ENCODE measurements at regions not wholly inside any gene's neighbourhood (a gene's known extent, or its start where the extent isn't known, plus 50 kb on each side); places are given as distances from the start of the nearest gene placed in this dataset.
"Not testable (repeated sequence)": the region's sequence is repeated elsewhere in the genome, so short reads cannot be mapped to it uniquely, and the experiment has no call there.

DNA sequence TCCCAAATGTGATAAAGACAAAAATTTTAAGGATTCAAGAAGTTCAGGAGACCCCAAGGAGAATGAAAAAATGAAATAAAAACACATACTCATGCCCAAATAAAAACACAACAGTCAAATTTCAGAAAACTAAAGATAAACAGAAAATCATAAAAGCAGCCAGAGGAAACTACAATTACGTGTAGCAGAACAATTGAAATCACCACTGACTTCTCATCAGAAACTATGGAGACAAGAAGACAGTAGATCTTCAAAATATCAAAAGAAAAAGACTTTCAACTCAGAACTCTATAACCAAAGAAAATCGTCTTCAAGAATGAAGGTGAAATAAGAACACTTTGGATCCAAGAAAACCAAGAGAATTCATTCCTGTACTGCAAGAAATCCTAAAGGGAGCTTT is 54.9 kb downstream of the DIO3 start:
- no peak for DNase-seq

- DNase-seq = no peak
Measured at GRCh38 chr14:101619484-101619883, 58.2 kb downstream of the DIO3 start.

- no peak for DNase-seq
Measured at GRCh38 chr14:101620031-101620788, 58.9 kb downstream of the DIO3 start.

- no peak for DNase-seq
Measured at GRCh38 chr14:101620821-101621785, 59.8 kb downstream of the DIO3 start.

DNA sequence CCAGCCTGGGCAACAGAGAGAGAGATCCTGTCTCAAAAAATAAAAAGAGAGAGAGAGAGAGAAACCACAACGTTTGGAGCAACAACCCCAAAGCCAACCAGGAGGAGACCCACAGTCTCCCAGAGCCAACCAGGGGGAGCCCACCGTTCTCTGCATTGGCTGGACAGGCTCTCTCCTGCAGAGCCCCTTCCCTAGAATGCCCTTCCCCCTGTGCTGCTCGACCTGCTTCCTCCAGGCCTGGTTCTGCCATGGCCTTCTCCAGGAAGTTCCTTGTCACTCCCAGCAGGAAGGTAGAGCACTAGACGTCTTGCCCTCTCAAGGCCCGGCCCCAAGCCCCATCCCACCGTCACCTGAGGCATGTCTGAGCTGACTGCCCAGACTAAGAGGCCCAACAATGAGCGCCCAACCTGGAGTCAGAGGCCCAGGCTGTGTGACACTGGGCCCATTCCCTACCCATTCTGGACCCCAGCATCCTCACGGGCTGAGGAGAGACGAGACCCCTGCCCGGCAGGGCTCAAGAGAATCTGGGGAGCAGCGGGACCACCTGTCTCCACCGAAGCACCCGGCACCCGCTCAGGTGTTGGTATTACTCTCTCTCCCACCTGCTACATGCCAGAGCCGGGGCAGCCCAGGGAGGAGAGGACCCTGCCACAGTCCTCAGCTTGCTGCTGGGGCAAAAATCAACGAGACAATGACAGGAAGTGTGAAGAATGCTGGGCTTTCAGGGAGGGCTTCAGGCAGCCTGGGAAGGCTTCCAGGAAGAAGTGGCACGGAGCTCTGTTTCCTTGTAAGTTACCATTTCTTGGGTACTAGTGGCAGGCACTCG is 61.2 kb downstream of the DIO3 start:
- DNase-seq = no peak

DNA sequence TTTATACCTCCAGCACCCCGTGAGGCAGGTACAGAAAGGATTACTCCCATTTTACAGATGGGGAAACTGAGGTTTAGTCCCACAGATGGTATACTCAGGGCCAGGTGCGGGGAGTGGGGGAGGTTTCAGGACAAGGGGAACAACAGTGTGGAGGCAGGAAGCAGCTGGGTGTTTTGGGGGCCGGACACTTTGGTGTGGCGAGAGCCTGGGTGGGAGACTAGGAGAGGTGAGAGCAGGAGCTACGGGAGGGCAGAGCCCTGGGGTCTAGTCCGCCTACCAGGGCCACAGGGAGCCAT is 61.7 kb downstream of the DIO3 start:
- DNase-seq = no peak

DNA sequence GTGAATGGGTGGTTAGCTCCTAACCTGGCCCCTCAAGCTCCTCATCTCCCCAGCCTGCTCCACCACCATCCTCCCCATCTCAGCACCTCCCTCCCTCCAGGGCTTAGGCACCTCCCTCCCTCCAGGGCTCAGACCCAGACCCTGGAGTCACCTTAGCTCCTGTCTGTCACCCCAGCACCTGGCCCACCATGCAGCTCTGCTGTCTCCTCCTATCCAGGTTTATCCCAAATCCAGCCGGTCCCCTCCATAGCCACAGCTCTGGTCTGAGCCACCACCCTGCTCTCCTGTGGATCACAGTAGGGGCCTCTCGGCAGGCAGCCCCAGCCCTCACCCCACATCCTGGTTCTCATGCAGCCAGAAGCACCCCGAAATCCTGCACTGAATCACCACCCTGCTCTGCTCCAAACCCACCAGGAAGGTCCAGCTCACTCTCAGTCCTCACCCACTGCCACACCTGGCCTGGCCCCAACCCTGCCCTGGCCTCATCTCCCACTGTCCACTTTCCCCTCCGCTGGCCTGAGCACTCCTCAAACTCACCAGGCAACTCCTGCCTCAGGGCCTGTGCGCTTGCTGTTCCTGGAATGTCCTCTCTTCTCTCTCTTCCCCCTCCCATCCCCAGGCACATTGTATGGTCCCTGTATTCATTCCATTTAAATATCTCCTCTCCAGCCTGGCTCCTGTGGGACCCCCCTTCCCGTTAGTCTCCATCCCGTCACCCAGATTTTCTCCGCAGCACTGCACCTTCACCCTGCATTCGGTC is 62.6 kb downstream of the DIO3 start:
- DNase-seq = no peak

- no peak for DNase-seq
Measured at GRCh38 chr14:101624536-101624935, 63.2 kb downstream of the DIO3 start.

- DNase-seq = no peak
Measured at GRCh38 chr14:101625336-101626097, 64.2 kb downstream of the DIO3 start.

DNA sequence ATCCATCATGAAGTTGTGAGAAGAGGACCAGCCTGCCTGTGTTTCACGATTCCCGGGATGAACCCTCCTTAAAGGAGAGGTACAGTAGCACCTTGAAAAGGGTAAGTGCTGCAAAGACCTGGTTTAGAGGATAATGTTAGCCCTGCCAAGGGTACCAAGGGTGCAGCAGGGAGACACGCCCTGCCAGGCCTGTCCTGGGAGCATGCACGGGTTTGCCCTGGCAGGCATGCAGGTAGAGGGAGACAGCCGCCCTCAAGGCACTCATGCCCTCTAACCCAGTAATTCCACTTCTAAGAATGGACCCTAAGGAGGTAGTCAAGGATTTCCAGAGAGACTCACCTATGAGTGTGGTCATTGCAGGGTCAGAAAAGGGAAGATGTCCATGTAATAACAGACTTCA is 65.0 kb downstream of the DIO3 start:
- DNase-seq = no peak

DNA sequence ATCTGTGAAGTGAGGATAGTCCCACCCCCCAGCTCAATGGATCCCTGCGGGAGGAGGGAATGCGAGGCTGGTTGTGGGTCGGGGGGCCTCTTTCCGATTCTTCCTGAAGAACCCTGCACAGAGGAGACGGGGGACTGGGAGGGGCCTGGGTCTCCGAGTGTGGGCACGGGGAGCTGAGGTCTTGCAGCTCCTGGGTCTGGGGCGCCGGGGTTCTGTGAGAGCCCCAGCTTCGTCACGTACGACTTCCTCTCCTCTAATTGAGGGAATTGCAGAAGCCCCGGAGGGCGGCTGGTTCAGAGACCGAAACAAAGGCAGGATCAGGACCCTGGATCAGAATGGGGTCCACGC is 66.6 kb downstream of the DIO3 start:
- no peak for DNase-seq

DNA sequence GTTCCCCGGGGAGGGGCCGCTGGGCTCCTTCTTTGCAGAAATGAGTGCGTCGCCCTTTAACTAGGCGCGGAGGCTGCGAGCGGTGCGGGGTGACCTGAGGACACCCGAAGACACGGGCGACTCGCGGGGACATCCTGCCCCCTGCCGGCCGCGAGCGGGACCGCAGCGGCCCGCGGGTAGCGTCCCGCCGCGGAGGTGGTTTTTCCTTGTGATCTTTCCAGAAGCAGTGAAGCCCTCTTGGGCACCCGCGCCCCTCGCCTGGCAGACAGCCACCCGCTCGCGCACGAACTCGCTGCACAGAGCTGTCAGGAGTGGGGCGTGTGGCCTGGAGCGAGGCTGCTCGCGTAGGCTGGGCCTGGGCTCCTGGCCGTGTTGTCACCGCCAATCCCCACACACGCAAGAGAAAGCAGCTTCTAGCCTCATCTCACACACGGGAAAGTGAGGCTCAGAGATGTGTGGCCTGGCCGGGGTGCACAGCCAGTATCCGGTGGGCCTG is 67.2 kb downstream of the DIO3 start:
- peak; percentile 44 for DNase-seq

GRCh38 chr14:101628975-101629374 is 67.7 kb downstream of the DIO3 start:
- DNase-seq = no peak

DNA sequence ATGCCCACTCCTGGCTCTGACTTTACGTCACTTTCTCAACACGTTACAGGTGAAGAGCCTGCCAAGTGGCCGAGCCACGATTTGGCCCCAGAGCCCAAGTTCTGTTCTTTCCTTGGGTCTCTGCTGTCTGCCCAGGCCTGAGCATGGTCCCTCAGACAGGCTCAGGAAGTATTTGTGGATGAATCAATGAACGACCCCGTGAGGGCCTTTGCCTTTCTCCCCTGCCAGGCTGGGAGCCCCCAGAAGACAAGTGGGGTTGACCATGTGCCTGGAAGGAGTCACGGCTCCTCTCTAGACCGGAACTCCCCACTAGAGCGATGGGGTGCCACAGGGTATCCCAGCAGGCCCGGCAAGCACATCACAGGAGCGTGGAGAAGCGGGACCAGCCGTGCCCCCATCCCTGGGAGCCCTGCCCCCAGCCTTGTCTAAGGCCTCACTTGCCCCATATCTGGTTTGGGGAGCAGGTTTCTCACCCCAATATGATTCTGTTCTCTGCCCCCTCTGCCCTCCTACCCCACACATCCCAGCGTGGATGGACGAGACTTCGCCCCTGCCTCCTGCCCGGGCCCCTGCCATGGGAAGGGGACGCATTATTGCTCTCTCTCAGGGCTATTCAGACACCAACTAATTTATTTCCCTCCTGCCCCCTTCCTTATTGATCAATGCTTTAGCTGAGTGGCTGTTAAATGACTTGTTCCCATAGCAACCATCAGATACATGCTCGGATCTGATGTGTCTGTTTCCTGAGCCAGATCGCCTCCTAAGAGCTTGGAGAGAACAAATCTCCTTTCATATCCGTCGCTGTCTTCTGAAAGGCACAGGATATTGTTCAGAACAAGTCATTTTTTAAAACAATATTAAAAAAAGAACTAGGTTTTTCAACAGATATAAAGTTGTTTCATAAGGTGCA is 69.0 kb downstream of the DIO3 start:
- peak; percentile 4 for DNase-seq

DNA sequence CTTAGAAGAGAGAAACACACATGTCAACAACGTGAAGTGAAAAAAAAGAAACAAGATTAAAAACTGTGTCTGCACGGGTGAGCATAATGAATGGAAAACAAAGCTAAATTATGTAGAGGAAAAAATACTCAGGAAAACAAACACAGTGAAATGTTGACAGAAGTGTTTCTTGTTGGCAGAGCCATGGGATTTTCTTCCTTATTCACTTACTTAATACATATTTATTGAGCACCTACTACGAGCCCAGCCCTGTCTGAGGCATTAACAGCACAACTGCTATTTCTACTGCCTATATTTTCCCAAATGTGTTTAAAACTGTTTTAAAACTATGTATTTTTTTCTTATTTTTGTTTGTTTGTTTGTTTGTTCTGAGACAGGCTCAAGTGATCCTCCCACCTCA is 69.9 kb downstream of the DIO3 start:
- DNase-seq = no peak

DNA sequence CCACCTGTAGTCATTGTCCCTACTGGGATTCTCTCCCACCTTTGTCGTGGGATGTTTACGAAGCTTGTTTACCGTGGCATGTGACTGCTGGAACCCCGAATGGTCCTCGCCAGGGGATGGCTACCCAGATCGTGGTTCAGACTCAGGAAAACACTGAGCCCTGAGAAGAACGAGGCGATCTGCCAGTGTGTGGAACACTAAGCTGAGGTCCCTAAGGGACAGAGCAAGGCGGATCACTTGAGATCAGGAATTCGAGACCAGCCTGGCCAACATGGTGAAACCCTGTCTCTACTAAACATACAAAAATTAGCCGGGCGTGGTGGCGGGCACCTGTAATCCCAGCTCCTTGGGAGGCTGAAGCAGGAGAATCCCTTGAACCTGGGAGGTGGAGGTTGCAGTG is 70.7 kb downstream of the DIO3 start:
- not testable (repeated sequence) for DNase-seq

DNA sequence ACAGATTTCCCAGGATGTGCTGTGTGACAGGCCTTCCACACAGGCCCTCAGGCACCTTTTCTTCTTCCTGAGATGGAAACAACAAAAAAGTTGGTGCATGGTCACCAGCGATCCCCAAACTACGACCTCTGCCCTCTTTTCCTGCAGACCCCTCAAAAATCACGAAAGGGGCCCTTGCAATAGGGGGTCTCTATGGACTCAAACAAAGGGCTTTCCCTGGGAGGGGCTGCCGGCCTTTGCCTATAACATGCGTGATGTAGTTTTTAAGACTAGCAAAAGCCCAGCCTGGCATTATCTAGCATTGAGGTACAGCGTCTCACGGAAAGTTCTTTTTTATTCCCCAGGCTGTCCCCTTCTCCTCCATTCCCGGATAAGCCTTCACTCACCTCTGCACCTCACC is 71.2 kb downstream of the DIO3 start:
- DNase-seq = no peak

DNA sequence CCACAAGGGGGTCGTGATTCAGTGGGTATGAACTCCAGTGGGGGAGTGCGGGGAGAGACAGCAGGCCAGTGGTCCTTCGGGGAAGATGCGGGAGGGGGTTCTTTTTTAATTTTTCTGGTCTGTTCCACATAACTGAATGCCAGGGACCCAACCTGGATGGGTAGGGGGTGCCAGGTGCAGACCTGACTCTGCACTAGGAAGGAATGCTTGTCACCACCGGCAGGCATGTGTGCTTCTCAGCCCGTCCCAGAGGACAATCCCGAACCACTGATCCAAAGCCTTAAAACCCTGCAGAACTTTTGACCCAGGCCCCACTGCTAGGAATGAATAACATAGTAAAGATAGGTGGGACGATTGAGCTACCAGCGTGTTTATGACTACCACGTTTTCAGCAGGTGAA is 72.0 kb downstream of the DIO3 start:
- DNase-seq = no peak

DNA sequence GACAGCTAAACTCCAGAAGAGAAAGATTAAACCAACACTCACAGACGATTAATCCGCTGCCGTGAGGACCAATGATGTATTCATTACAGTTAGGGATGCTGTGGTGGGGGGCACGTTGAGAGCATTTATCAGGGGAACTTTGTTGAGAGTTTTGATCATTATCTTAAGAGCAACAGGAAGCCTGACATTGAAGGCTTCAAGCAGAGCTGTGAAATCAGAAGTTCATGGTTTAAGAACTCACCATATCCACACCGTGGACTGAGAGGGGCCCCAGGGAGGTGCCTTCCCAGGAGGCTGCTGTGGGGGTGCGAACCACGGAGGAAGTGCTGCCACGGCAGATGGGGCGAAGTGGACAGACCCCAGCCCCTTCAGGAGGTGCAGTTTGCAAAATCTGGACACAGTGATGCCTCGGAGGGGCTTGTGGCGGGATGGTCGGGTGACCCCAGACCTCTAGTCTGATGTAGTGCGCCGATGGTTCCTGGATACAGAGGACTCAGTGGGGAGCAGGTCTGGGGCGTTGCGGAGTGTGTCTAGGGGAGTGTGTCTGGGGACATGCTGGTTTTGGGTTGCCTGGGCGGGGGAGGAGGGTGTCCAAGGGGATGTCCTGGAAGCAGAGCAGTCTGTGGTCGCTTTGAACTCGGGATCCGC is 73.0 kb downstream of the DIO3 start:
- no peak for DNase-seq
